Peyer's patch (tissue), 4 donors: ENCODE measurements at regions not wholly inside any gene's neighbourhood (a gene's known extent, or its start where the extent isn't known, plus 50 kb on each side); places are given as distances from the start of the nearest gene placed in this dataset.

ENCODE experiments used
- POLR2A ChIP-seq, 2 donors: fragments of 450-650 bp; IDR thresholded peaks; one replicate each; pipeline ENCODE4 v1.5.1; 2017; ENCODE audit warnings: antibody characterized with exemption in 2 of 2, mild to moderate bottlenecking in 2 of 2, moderate library complexity in 2 of 2
- TF ChIP-seq, protein P1 (sequence below), 6 experiments: fragments of 450-650 bp in 4 of 6; fragments of 200-600 bp in 2 of 6; sonication (generic) in 1 of 6; IDR thresholded peaks; one replicate each; pipeline ENCODE4 v1.5.1; 2017 to 2019; ENCODE audit warnings: antibody characterized with exemption in 6 of 6, mild to moderate bottlenecking in 3 of 6, moderate library complexity in 1 of 6

DNA sequence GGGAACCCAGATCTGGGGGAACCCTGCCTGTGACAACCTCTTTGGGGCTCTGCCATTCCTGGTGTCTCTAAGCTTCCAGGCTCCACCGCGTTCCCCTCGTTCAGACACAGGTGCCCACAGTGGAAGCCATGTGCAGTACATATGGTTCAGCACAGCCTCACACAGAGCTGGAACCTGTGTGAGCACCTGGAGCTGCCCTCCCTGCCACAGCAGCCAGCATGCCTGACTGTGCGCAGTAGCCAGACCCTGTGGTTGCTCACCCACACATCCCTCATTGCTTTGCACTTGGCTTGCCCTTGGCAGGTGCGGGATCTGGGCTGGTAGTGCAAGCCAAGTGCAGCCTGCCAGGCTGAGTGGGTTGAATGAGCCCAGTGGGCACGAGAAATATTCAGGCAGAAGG is 814.2 kb downstream of the PDHA2 start:
- no peak for TF ChIP-seq POLR2A (IDR thresholded peaks at IDR 0.05)
- TF ChIP-seq, protein P1, sequence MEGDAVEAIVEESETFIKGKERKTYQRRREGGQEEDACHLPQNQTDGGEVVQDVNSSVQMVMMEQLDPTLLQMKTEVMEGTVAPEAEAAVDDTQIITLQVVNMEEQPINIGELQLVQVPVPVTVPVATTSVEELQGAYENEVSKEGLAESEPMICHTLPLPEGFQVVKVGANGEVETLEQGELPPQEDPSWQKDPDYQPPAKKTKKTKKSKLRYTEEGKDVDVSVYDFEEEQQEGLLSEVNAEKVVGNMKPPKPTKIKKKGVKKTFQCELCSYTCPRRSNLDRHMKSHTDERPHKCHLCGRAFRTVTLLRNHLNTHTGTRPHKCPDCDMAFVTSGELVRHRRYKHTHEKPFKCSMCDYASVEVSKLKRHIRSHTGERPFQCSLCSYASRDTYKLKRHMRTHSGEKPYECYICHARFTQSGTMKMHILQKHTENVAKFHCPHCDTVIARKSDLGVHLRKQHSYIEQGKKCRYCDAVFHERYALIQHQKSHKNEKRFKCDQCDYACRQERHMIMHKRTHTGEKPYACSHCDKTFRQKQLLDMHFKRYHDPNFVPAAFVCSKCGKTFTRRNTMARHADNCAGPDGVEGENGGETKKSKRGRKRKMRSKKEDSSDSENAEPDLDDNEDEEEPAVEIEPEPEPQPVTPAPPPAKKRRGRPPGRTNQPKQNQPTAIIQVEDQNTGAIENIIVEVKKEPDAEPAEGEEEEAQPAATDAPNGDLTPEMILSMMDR (IDR thresholded peaks at IDR 0.05), result no peak
